ENCODE measurements at regions not wholly inside any gene's neighbourhood (a gene's known extent, or its start where the extent isn't known, plus 50 kb on each side); places are given as distances from the start of the nearest gene placed in this dataset.
"Not testable (repeated sequence)": the region's sequence is repeated elsewhere in the genome, so short reads cannot be mapped to it uniquely, and the experiment has no call there.

- no peak for DNase-seq
Observed at GRCh38 chr10:2918489-2918888, 148.9 kb upstream of the PFKP start.

DNA sequence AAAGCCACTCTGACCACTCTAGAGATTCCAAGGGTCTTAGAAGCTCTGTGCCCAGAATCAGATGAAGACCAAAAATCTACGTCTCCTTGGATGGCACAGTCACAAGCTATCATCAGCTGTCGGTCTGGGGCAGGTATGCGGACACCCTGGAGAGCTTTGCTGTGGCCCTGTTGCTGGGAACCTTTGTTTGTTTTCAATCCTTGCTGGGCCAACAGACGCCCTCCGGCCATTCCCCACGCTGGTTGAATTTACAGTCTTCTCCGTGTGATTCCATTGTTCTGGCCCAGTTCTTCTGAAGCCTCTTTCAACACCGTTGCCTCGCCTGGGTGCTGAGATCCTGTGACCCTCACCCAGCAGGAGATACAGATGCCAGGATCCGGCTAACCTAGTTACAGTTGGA, 149.4 kb upstream of the PFKP start:
- DNase-seq, result no peak

DNA sequence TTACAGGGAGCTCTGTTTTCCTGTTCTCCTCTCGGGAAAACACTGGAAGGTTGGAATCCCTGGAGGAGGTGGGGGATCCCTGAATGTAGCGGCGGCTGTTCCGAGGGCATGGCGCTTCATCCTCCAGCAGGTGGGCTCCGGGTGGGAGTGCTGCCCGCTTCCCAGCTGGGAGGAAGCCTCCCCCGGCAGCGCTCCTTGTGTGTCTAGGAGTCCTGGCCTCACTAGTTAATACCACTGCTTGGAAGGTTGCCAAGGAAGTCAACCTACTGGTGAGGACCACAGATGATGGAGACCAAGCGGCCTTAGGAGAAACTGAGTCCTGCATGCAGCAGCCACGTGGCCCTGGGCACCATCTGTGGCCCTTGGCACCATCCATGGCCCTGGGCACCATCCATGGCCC, 151.9 kb upstream of the PFKP start:
- DNase-seq, result no peak

- no peak for DNase-seq
Observed at GRCh38 chr10:2914741-2915140, 152.6 kb upstream of the PFKP start.

GRCh38 chr10:2913474-2913873, 153.9 kb upstream of the PFKP start:
- no peak for DNase-seq

GRCh38 chr10:2910656-2911055, 156.7 kb upstream of the PFKP start:
- no peak for DNase-seq

GRCh38 chr10:2909921-2910320, 157.4 kb upstream of the PFKP start:
- DNase-seq, result no peak

DNA sequence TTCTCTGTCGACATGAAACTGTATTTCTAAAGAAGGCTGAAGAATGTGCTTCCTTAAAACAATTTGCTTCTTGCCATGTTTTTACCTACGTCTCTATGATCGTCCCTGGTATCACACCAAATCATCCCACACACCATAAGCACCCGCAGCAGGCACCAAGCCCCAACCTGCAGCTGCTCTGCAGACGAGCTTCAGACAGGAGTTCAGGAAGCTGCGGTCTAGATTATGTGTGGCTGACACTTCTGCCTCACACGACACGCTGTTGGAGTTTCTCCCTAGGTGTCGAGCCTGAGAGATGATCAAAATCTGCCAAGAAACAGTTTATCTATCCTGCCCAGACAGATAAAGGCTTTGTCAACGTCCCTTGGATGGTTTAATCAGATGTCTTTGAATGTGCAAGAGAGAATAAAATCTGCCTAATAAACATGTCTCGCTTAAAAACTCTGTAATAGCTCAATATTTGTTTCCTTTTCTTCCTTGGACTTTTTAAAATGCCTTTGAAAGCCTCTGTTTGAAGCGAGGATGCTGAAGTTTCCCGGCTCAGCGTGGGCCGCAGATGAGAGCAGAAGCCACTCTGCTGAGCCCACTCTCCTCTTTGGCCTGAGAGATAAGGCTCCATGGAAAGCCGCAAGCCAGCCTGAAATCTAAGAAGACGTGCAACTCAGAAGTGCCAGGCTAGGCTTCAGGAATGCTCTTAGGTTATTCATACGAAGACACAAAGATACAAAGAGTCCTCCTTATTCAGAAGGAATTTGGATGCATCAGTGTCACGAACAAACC, 158.3 kb upstream of the PFKP start:
- peak; percentile 44 for DNase-seq

DNA sequence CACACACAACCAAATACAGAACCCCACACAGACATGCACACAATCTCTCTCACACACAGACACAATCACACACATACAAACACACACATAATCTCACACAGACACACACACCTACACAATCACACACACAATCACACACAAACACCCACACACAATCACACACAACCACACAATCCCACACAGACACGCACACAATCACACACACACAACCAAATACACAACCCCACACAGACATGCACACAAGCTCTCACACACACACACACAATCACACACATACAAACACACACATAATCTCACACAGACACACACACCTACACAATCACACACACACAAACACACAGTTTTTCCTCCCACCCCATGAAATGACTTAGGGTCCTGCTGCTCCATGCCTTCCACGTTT, 160.4 kb upstream of the PFKP start:
- no peak for DNase-seq

- DNase-seq, result no peak
Observed at GRCh38 chr10:2905851-2906250, 161.5 kb upstream of the PFKP start.

DNA sequence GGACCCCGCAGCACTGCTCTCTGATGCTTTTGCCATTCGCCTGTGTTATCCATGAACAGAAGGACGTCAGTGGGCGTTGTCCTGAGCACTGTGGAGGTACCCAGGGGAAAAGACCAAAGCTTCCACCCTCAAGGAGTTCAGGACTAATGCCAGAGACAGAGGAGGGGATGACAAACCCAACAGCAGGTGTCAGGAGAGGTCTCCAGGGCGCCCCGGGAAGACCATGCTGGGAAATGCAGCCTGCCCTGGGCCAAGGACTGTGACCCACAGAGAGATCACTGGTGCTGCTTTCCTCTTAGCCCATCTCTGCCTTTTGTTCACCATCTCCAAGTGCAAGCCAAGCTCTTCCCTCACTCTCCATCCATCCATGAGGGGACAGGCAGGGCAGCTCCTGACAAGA, 166.8 kb upstream of the PFKP start:
- no peak for DNase-seq

DNA sequence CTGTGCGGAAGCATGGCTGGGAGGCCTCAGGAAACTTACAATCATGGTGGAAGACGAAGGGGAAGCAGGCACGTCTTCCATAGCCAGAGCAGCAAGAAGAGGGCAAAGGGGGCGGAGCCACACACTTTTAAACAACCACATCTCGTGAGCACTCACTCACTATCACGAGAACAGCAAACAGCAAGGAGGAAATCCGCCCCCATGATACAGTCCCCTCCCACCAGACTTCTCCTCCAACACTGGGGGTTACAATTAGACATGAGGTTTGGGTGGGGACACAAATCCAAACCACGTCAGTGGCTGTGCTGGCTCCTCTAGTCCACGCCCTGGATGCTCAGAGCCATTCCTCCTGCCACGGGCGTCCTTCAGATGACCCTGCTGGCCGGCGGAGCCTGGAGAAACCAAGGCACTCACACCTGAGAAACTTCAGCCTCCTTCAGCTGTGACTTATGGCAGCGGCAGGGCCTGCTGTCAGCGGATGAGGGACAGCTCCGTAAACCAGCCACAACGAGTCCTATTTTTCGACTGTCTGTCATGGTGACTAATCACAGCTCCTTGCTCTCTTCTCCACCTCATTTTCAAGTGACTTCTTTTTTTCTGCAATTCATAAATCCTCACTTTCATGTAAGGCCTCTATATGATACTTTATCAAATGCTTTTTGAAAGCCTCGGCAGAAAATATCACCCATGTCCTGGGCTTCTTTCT, 167.9 kb upstream of the PFKP start:
- no peak for DNase-seq

DNA sequence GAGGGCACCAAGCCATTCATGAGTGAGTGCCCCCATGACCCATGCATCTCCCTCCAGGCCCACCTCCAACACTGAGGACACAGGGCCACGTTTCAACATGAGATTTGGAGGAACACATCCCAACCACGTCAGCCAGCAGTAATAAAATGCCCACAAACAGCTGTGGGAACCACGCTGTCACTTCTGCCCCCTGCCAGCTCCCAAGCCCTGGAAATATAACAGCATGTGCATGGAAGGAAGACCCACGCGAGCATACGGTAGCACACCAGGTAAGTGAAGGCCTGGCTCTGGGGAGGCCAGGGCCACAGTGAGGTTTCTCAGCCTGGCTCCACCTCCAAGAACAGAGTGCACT, 168.9 kb upstream of the PFKP start:
- DNase-seq, result no peak

GRCh38 chr10:2897619-2898508, 169.5 kb upstream of the PFKP start:
- peak; percentile 33 for DNase-seq

DNA sequence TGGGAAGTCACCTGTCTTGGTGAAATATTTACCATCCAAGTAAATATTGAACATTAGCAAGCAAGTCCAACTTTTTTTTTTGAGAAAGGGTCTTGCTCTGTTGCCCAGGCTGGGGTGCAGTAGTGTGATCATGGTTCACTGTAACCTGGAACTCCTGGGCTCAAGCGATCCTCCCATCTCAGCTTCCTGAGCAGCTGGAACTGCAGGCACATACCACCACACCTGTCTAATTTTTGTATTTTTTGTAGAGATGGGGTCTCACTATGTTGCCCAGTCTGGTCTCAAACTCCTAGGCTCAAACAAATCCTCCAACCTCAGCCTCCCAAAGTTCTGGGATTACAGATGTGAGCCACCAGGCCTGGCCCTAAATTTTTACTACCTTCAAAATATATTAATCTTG, 171.0 kb upstream of the PFKP start:
- DNase-seq, result not testable (repeated sequence)

DNA sequence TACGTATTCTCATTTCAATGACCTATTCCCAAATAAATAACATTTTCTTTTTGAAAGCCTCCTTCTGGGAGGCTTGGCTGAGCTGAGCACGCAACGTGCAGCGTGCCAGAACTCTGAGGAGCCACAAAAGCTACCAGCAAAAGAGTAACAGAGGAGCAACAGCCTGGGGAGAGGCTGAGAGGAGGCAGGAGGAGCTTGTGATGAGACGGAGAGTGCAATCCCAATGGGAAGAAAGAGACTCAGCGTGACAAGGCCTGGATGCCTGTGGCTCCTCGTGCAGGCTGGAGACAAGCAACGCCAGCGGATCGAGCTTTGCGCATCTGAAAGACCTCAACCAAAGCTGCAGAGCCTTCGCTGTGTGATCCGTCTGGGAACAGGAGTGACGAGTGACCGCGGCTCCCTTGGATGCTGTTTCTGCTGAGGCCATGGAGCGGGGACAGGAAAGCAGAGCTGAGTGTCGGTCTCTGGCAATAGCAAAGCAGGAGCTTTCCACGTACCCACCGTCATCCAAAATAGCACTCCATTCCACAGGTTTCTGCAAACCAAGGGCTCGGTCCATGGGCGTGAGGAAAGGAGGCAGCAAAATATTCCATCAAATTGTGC, 171.7 kb upstream of the PFKP start:
- no peak for DNase-seq

GRCh38 chr10:2893991-2894390, 173.4 kb upstream of the PFKP start:
- no peak for DNase-seq

DNA sequence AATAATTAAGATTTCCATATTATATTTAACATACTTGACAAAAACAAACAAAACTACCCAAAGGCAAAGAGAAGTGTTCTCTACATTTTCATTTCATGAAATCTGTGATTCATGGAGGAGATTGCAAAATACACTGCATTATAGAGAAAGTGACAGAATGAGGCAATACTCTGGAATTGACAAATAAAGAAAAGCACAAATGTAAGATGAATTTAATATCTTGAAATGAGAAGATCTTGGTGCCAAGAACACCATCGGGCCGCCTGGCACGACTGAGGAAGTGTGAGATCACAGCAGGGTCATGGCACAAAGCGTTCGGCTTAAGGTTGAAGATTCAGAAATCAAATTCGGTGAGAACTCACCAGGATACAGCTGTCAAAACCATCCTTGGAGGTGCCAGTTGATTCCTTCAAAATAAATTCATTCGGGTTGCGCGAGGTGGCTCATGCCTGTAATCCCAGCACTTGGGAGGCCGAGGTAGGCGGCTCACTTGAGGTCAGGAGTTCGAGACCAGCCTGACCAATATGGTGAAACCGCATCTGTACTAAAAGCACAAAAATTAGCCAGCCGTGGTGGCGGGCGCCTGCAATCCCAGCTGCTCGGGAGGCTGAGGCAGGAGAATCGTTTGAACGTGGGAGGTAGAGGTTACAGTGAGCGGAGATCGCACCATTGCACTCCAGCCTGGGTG, 174.0 kb upstream of the PFKP start:
- DNase-seq, result no peak

DNA sequence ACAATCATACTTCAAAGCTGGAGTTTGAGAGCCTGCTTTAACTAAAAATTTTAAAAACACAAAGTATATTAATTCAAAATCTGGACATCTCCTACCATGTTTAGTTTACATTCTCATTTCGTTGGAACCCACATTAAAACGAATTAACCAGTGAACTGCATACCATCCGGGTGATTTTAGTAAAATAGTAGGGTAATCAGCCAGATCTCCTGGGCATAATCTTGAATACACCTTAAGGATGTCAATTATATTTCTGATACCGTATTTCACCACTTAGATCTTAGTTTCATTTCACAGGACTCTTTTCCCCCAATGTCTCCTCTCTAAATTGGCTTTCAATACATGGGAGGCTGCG, 175.6 kb upstream of the PFKP start:
- DNase-seq, result no peak

DNA sequence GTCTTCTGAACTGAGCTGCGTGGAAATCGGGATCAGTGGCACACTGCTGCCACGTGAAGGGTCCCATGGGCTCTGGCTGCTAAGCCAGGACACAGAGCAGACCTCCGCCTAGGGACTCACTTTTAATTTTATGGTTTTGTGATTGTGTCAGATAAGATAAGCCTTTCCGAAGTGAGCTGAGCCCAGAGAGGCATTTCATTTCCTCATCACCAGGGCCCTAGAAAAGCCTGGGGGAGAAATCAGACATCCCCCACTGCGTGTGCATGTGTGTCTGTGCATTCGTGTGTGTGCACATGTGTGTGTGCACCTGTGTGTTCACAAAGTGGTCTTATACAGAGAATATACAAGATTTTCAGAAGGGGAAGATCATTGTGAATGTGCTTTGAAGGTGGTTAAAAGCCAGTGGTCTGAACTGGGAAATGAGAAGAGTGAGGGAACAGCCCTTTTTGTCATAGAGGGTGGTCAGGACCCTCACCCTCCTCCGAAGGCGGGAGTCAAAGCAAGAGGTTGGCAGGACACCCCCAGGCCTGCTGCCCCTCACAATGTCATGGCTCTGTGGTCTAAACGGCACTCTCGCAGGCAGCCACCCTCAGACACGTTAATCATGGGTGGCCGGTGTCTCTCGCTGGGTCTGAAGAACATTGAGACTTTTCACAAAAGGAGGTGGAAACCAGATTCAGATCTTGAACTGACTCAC, 176.1 kb upstream of the PFKP start:
- DNase-seq, result no peak

DNA sequence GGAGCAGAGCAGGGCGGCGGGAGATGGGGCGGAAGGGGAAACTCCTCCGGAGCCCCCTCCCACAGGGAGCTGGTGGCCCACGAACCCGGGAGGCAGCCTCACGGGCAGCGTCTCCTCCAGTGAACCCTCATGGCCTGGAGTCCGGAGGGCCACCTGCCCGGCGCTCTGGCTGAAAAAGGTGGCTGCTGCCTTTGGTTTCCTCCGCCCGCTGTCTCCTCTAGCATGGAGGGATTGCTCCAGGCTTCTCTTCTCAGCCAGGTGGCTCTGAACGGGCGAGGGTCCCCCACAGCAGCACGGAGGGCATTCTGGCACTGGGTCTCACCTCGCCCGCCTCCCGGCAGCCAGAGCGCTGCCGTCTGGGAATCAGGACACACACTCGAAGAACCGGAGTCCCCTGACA, 177.3 kb upstream of the PFKP start:
- no peak for DNase-seq

DNA sequence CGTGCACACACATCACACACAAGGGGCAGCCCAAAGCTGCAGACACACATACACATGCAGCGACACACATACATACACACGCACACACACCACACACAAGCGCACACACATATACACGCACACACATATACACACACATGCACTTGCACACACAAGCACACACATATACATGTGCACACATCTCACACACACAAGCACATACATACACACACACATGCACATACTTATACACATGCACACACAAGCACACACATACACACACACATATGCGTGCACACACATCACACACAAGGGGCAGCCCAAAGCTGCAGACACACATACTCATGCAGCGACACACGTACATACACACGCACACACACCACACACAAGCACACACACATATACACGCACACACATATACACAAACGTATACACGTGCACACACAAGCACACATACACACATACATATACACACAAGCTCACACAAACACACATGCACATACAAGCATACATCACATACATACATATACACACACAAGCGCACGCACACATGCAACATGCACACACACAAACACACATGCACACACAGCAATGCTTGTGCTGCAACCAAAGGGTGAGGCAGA, 178.8 kb upstream of the PFKP start:
- DNase-seq, result no peak

Data from stimulated activated CD4-positive, alpha-beta T cell treated with anti-CD3 and anti-CD28 coated beads, Interleukin-15, amount 100 ng/mL, for 24 hours (primary cell).